ENCODE measurements at regions not wholly inside any gene's neighbourhood (a gene's known extent, or its start where the extent isn't known, plus 50 kb on each side); places are given as distances from the start of the nearest gene placed in this dataset.

GRCh38 chrX:122218666-122219065 lies 965.4 kb upstream of the GRIA3 start:
- H3K4me3 ChIP-seq, result no peak overlapping the region
- WGBS (ENCODE audit: insufficient coverage, insufficient replicate concordance, low lambda C conversion rate, missing lambda C conversion rate), result 17% methylated on average over 4 of the region's 4 CpGs
- BruUV-seq (replicated peaks), result no TSS peak
- ChIA-PET POLR2A (no interaction called here), CTCF (no interaction called here), SMC1A (ENCODE audit: uncharacterized antibody, unreplicated experiment) (no interaction called here), RAD21 (ENCODE audit: unreplicated experiment) (no interaction called here)
- intact Hi-C loops (cut with micrococcal nuclease; ENCODE audit: unreplicated experiment), result no loop called here
- ATAC-seq, result no peak
- no peak overlapping the region for H3K27ac ChIP-seq (ENCODE audit: control insufficient read depth, insufficient read depth)
- no peaks in the 10 kb centered on the region for H3K4me1 ChIP-seq (ENCODE audit: control insufficient read depth, insufficient read depth, low read length)
- TF ChIP-seq STAT3 (IDR thresholded peaks at IDR 0.05; ENCODE audit: low read depth, low read length) (no peak), WRNIP1 (IDR thresholded peaks at IDR 0.05; ENCODE audit: borderline replicate concordance, low read depth, low read length) (no peak)
- H3K9me3 ChIP-seq (replicated peaks; ENCODE audit: control insufficient read depth, insufficient read depth, low read length), result no peaks in the 10 kb centered on the region
- no peaks in the 10 kb centered on the region for H3K79me2 ChIP-seq (ENCODE audit: control insufficient read depth, insufficient read depth, low read length)
- H3K36me3 ChIP-seq (ENCODE audit: control insufficient read depth in 2 of 2, insufficient read depth in 2 of 2, low read length in 1 of 2), result no peaks in the 10 kb centered on the region
- FAIRE-seq, result no peak
- DNase-seq (ENCODE audit: low read depth, low spot score), result no peak
- H2AFZ ChIP-seq (ENCODE audit: control insufficient read depth, low read depth, low read length), result no peak overlapping the region
- no peaks in the 10 kb centered on the region for H3K27me3 ChIP-seq (replicated peaks in 1 of 2; ENCODE audit: control insufficient read depth in 2 of 2, insufficient read depth in 2 of 2, low read length in 1 of 2)
- H3K9ac ChIP-seq (ENCODE audit: control insufficient read depth, insufficient read depth, low read length), result no peak overlapping the region
- in situ Hi-C loops (cut with MboI), result no loop called here
- H3K4me2 ChIP-seq (ENCODE audit: control insufficient read depth, insufficient read depth), result no peak overlapping the region
- H4K20me1 ChIP-seq (ENCODE audit: control insufficient read depth, insufficient read depth), result no peaks in the 10 kb centered on the region

GRCh38 chrX:122219226-122219625 lies 964.9 kb upstream of the GRIA3 start:
- H3K4me3 ChIP-seq, result no peak overlapping the region
- no peak for ATAC-seq
- 0% methylated on average over 1 of the region's 1 CpG for WGBS (ENCODE audit: insufficient coverage, insufficient replicate concordance, low lambda C conversion rate, missing lambda C conversion rate)

More at GRCh38 chrX:122219226-122219625, 964.9 kb upstream of the GRIA3 start:
- no peak for FAIRE-seq
- H3K27ac ChIP-seq (ENCODE audit: control insufficient read depth, insufficient read depth), result no peak overlapping the region
- H3K4me1 ChIP-seq (ENCODE audit: control insufficient read depth, insufficient read depth, low read length), result no peaks in the 10 kb centered on the region
- no peaks in the 10 kb centered on the region for H3K79me2 ChIP-seq (ENCODE audit: control insufficient read depth, insufficient read depth, low read length)
- ChIA-PET SMC1A (ENCODE audit: uncharacterized antibody, unreplicated experiment) (no interaction called here), POLR2A (no interaction called here), RAD21 (ENCODE audit: unreplicated experiment) (no interaction called here), CTCF (no interaction called here)
- no peak overlapping the region for H2AFZ ChIP-seq (ENCODE audit: control insufficient read depth, low read depth, low read length)
- BruUV-seq (replicated peaks), result no TSS peak
- no peaks in the 10 kb centered on the region for H4K20me1 ChIP-seq (ENCODE audit: control insufficient read depth, insufficient read depth)
- DNase-seq (ENCODE audit: low read depth, low spot score), result no peak
- no peaks in the 10 kb centered on the region for H3K36me3 ChIP-seq (ENCODE audit: control insufficient read depth in 2 of 2, insufficient read depth in 2 of 2, low read length in 1 of 2)
- H3K9me3 ChIP-seq (replicated peaks; ENCODE audit: control insufficient read depth, insufficient read depth, low read length), result no peaks in the 10 kb centered on the region
- in situ Hi-C loops (cut with MboI), result no loop called here
- intact Hi-C loops (cut with micrococcal nuclease; ENCODE audit: unreplicated experiment), result no loop called here
- TF ChIP-seq PML (IDR thresholded peaks at IDR 0.05; ENCODE audit: low read length) (no peak), NR2F1 (conservative IDR thresholded peaks at IDR 0.05) (no peak), NFYA (IDR thresholded peaks at IDR 0.05; ENCODE audit: borderline replicate concordance, low read depth, low read length) (no peak), CUX1 (IDR thresholded peaks at IDR 0.05; ENCODE audit: insufficient replicate concordance, low read depth, low read length) (no peak), E4F1 (IDR thresholded peaks at IDR 0.05; ENCODE audit: borderline replicate concordance, partially characterized antibody) (no peak), NFYB (IDR thresholded peaks at IDR 0.05; ENCODE audit: insufficient read depth, low read depth, low read length) (no peak)
- no peaks in the 10 kb centered on the region for H3K27me3 ChIP-seq (replicated peaks in 1 of 2; ENCODE audit: control insufficient read depth in 2 of 2, insufficient read depth in 2 of 2, low read length in 1 of 2)
- no peak overlapping the region for H3K4me2 ChIP-seq (ENCODE audit: control insufficient read depth, insufficient read depth)
- no peak overlapping the region for H3K9ac ChIP-seq (ENCODE audit: control insufficient read depth, insufficient read depth, low read length)

All from GM12878 (cell line).